NCI-H345 treated with DMSO at 0.1 percent for 48 hours (cell line): ENCODE measurements at regions not wholly inside any gene's neighbourhood (a gene's known extent, or its start where the extent isn't known, plus 50 kb on each side); places are given as distances from the start of the nearest gene placed in this dataset.
"Not testable (repeated sequence)": the region's sequence is repeated elsewhere in the genome, so short reads cannot be mapped to it uniquely, and the experiment has no call there.

Experiments used
- DNase-seq: peaks from one replicate; lab custom pipeline; 2025; ENCODE audit not compliant: unreplicated experiment; lab: John Stamatoyannopoulos, UW

- no peak for DNase-seq
Measured at GRCh38 chr3:144873066-144873465, 901.4 kb downstream of the DIPK2A start.

DNA sequence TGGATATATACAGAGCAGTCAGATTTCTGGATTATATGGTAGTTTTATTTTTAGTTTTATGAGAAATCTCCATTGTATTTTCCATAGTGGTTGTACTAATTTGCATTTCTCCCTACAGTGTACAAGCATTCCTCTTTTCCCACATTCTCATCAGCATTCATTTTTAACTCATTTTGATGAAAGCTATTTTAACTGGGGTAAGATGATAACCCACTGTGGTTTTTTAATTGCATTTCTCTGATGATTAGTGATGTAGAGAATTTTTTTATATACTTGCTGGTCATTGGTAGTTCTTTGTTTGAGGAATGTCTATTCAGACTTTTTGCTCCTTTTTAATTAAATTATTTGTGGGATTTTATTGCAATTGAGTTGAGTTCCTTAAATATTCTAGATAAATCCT is 903.6 kb downstream of the DIPK2A start:
- DNase-seq, result no peak

DNA sequence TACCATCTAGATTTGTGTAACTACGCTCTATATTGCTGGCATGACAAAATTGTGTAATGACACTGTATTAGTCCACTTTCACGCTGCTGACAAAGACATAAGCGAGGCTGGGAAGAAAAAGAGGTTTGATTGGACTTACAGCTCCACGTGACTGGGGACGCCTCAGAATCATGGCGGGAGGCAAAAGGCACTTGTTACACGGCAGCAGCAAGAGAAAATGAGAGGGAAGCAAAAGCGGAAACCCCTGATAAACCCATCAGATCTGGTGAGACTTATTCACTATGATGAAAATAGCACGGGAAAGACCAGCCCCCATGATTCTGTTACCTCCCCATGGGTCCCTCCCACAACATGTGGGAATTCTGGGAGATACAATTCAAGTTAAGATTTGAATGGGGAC is 905.7 kb downstream of the DIPK2A start:
- no peak for DNase-seq

DNA sequence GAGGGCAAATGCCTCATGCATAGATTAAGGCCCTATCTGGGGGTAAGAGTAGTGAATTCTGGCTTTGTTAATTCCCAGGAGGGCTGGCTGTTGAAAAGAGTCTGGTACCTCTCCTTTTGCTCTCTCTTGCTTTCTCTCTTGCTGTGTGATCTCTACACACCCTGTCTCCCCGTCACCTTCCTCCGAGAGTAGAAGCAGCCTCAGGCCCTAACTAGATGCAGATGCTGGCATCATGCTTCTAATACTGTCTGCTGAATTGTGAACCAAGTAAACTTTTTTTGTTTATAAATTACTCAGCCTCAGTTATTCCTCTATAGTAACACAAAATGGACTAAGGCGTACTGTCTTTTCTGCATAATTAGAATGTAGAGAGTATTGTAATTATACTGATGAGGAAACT is 908.1 kb downstream of the DIPK2A start:
- no peak for DNase-seq

DNA sequence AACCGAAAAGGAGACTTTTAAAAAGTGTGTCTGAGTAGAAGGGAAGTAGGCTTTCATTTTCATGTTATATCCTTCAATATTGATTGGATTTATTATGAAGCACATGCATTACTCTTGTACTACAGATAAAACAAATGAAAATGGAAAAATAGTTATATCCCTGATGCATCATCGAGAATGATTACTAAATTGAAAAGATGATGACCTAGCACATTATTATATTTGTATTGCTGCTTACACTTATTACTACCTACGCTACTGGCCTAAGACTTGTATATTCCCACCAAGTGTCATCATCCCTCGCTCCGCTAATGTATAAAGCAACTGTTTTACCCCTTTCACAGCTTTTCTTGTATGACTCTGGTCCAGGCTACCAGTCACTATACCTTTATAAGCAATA is 922.4 kb downstream of the DIPK2A start:
- no peak for DNase-seq

- no peak for DNase-seq
Measured at GRCh38 chr3:144894576-144894975, 923.0 kb downstream of the DIPK2A start.

DNA sequence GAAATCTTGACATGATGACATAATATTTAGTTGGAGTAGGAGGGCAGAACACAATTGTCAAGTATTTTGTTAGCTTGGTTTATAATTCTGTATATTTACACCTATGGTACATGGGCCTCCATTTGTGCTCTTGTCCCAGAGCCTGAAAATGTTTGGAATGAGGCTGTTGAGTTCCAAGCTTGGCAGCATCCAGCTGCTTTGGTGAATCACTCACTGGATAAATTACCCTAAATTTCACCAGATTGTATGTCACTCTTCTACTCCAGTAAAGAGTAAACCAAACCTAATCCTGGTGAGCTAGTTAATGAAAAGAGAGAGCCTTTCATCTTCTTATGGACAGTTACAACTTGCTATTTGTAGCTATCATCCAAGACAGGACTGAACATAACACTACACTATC is 928.7 kb downstream of the DIPK2A start:
- DNase-seq, result no peak

GRCh38 chr3:144907581-144907980 is 936.0 kb downstream of the DIPK2A start:
- DNase-seq, result not testable (repeated sequence)

DNA sequence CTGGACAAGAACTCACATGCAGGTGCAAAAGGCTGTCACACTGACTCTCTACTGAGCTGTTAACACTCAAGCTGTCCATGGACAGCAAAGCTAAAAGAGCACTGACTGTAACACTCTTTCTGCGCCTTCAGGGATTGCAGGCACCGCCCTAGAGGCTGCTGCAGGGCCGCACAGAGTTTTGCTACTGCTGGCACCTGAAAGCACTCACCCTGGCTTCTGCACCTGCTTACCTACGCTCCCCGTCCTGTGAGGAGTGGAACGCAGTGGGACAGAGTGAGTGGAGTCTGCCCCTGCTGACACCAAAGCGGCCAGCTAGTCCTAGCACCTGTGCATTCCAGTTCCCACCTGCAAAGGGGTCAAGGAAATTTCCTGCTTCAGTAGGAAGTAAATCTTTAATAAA is 941.3 kb downstream of the DIPK2A start:
- DNase-seq, result no peak

- no peak for DNase-seq
Measured at GRCh38 chr3:144915202-144915601, 943.6 kb downstream of the DIPK2A start.

- DNase-seq, result no peak
Measured at GRCh38 chr3:144921710-144922109, 950.1 kb downstream of the DIPK2A start.

GRCh38 chr3:144923046-144923775 is 951.6 kb downstream of the DIPK2A start:
- no peak for DNase-seq

DNA sequence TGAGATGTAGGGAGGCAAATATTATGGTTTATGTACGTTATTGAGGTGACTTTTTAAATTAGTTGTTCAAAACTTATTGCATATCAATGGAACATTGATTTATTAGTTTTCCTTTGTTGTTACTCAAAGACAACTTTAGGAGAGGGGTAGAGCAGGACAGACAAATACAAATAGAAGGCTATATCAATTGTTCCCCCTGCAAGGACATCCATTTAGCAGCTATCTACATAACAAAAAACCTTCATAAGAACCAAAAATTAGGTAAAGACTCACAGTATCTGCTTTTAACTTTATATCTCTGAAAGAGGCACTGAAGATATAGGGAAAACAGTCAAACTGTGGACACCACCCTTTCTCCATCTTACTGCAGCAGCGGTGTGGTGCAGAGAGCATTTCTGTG is 958.8 kb downstream of the DIPK2A start:
- no peak for DNase-seq

DNA sequence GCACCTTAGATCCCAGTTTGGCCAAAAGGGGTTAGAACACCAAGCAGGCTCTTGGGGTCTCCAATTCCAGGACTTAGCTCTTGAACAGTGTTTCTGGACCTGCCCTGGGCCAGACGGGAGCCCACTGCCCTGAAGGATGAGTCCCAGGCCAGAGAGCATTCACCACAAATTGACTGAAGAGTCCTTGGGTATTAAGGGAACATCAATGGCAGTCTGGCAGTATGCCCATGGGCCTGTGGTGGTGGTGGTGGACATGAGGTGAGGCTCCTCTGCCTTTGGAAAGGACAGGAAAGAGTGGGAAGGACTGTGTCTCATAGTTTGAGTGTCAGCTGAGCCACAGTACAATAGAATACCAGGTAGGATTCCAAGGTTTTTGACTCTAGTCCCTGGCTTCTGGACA is 960.0 kb downstream of the DIPK2A start:
- no peak for DNase-seq

DNA sequence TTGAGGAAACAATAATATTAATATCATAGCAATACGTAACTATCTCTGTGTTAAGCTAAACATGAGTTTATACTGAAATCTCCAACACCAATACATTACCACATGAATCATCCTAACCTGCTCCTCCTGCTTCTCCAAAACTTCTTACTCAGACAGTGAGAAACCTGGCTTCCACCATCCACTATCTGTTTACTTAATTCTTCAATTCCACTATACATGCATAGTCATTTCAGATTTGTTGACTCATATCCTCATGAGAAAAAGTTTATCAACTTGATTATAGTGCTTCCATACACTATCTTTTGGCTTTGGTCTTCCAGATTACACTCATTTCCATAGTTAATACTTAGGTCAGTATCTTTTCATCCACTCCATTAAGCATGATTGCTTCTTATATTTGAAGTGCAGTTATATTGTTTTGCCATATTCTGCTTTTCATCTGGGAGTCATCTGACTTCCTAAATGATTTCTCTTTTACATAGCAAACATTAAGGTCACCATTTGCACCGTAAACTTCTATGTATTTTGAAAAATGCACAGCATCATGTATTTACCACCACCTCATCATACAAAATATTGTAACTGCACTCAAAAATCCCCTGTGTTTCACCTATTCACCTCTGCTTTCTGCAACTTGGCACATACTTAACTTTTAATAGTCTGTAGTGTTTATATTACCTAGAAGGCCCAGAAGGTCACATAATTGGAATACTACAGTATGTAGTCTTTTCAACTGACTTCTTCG is 970.6 kb downstream of the DIPK2A start:
- DNase-seq, result no peak

- no peak for DNase-seq
Measured at GRCh38 chr3:144942838-144943197, 971.2 kb downstream of the DIPK2A start.

DNA sequence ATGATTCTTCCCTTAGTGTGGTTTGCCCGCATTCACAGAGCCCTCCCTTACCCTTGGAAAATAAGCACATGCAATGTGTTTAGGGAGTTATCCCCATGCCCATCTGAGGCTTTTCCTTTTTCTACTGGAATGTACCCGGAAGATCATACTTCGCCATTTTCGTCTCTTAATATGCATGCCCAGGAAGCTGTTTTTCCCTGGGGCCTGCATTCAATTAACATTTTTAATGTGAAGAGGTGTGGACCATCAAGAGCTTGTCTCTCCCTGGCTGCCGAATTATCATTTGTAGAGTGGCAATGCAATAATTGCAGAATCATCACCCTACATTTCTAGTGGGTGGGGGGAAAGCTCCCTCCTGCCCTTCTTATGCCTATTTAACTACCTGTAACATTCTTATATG is 976.3 kb downstream of the DIPK2A start:
- no peak for DNase-seq

DNA sequence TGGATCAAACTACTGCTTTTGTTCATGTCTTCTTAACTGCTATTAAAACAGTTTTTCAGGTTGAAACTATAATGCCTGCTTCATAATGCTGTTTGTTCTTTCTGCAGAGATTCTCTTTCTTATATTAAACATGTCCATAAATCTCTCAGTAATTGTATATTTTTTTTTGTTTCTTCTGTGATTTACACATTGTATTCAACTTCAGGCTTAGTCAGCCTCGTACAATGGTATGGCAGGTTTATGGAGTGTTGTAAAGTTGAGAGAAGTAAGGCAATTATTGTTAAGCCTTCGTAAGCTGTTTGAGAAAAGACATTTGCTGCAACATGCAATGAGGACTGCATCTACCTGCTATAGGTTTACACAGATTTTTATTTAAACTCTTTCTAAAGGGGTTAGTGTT is 977.1 kb downstream of the DIPK2A start:
- DNase-seq, result no peak

DNA sequence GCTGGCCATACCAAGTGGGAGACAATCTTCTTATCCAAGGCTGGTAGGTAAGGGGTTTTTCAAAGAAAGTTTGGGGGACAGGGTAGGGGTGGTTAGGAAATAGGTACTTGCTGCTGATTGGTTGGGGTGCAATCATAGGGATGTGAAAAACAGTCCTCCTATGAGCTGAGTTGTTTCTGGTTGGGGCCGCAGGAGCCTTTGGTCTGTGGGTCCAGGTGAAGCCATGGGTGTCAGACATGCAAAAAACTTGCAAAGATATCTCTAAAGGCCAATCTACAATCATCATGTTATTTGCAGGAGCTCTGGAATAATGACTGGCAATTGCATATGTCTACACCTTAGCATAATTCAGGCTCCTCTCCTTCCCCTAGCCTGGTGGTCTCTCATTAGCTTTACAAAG is 982.3 kb downstream of the DIPK2A start:
- DNase-seq, result no peak

- DNase-seq, result no peak
Measured at GRCh38 chr3:144957398-144958101, 985.9 kb downstream of the DIPK2A start.

DNA sequence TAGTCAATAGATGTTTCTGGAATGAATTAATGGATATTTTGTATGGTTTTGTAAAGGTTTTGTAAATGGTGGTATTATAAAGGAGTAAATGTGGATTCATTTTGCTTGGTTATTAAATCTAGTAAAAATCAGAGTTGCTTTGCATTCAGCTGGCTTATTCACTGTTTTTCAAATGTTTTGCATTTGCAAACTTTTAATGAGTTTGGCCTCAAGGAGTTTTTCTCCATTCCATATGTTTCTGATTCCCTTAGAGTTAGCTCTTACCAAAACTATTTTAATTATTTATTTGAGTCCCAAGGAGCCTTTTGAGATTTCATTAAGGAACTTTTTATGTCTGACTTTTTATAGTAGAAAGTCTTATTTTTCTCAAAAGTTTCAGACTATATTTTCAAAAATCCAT is 992.2 kb downstream of the DIPK2A start:
- DNase-seq, result no peak

DNA sequence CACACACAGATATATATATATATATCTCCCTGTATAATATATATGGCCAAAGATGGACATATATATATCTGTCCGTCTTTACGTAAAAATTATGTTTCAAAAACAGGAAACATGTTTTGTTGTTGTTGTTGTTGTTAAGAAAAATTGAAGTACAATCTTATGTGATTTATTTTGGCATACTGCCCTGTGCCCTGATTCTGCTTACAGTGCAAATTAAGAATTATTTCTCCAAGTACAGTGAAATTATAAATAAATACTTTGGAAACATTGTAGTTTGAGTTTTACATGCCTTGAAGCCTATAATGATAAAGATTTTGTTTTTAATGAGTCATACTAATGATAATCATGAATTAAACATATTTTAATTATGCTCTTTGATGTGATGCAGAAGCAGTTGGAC is 994.9 kb downstream of the DIPK2A start:
- DNase-seq, result no peak
